Activated CD8-positive, alpha-beta T cell treated with anti-CD3 and anti-CD28 coated beads, Interleukin-2, amount 10 ng/mL, durations not matched to agents 7 days and 5 days (primary cell): ENCODE measurements at regions not wholly inside any gene's neighbourhood (a gene's known extent, or its start where the extent isn't known, plus 50 kb on each side); places are given as distances from the start of the nearest gene placed in this dataset.

Experiments used
- ATAC-seq: fragments of 150-1000 bp; cut with Tn5 transposase; one replicate; pipeline ENCODE4 v1.10.0; 2021; ENCODE audit warnings: moderate library complexity
- CTCF ChIA-PET: fragments of 350-600 bp; sonication (Branson Sonifier 250); formaldehyde crosslinking; loops from one replicate; lab custom pipeline; 2021; ENCODE audit warnings: antibody characterized with exemption; lab: Charles Lee
- POLR2A ChIA-PET: fragments of 350-600 bp; sonication (Branson Sonifier 250); formaldehyde crosslinking; loops from one replicate; lab custom pipeline; 2021; ENCODE audit warnings: antibody characterized with exemption; lab: Charles Lee
- DNase-seq: peaks from one replicate; pipeline ENCODE4 v3.0.0-alpha.2; 2020
- H3K27ac Mint-ChIP-seq: one replicate; pipeline ENCODE4 v1.8.0; 2021; ENCODE audit warnings: mild to moderate bottlenecking, mixed read lengths
- H3K27me3 Mint-ChIP-seq: one replicate; pipeline ENCODE4 v1.8.0; 2021; ENCODE audit warnings: low read depth, mixed read lengths
- H3K36me3 Mint-ChIP-seq: one replicate; pipeline ENCODE4 v1.8.0; 2021; ENCODE audit warnings: low read depth, mixed read lengths
- H3K4me1 Mint-ChIP-seq: one replicate; pipeline ENCODE4 v1.8.0; 2021; ENCODE audit warnings: low read depth, mixed read lengths
- H3K4me3 Mint-ChIP-seq: one replicate; pipeline ENCODE4 v1.8.0; 2021; ENCODE audit warnings: mild to moderate bottlenecking, mixed read lengths
- H3K9me3 Mint-ChIP-seq: one replicate; pipeline ENCODE4 v1.8.0; 2022; ENCODE audit warnings: mixed read lengths; ENCODE audit not compliant: insufficient read depth

DNA sequence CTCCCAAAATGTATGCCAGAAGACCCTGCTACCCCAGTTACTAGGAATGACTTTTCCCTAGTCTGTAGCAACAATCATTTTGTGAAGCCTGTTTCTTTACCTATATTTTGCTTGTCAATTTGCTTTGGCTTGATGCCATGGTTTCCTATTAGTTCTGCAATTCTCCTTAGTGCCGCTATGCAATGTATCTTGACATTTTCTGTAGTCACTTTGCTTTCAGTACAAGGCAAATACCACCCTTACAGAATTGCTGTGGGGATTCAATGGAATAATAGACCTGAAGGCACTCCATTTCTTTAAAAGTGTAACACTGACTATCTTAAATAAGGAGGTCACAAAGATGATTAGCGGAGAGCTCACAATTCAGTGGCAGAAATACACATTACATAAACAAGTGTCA, 291.1 kb downstream of the NR2F1-AS1 start:
- Mint-ChIP-seq H3K27ac (no peak overlapping the region), H3K9me3 (no peaks in the 10 kb centered on the region), H3K4me3 (no peak overlapping the region), H3K36me3 (no peaks in the 10 kb centered on the region), H3K27me3 (no peaks in the 10 kb centered on the region), H3K4me1 (no peaks in the 10 kb centered on the region)
- ChIA-PET POLR2A (no interaction called here), CTCF (no interaction called here)
- ATAC-seq (no peak), DNase-seq (no peak)

DNA sequence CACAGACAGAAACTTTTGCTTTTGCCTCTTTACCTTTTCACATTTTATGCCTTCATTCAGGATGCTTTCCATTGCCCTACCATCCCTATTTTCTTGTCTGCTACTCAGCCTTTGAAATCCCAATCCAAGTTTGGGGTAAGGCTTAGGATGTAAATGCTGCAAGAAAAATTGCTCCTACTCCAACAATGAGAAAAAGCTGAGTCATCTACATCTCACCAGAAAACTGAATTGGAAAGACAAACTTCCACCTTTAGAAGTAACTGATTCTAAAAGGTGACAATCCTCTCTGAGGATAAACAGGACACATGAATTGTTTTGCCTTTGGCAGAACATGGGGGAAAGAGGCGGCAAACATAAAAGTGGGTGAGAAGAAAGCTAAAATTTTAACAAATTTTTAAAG, 295.6 kb downstream of the NR2F1-AS1 start:
- DNase-seq (no peak), ATAC-seq (no peak)
- H3K4me3 Mint-ChIP-seq = no peak overlapping the region
- ChIA-PET POLR2A (no interaction called here), CTCF (no interaction called here)
- H3K36me3 Mint-ChIP-seq = no peaks in the 10 kb centered on the region
- no peak overlapping the region for H3K27ac Mint-ChIP-seq
- no peaks in the 10 kb centered on the region for H3K9me3 Mint-ChIP-seq
- H3K27me3 Mint-ChIP-seq = no peaks in the 10 kb centered on the region
- H3K4me1 Mint-ChIP-seq = no peaks in the 10 kb centered on the region

DNA sequence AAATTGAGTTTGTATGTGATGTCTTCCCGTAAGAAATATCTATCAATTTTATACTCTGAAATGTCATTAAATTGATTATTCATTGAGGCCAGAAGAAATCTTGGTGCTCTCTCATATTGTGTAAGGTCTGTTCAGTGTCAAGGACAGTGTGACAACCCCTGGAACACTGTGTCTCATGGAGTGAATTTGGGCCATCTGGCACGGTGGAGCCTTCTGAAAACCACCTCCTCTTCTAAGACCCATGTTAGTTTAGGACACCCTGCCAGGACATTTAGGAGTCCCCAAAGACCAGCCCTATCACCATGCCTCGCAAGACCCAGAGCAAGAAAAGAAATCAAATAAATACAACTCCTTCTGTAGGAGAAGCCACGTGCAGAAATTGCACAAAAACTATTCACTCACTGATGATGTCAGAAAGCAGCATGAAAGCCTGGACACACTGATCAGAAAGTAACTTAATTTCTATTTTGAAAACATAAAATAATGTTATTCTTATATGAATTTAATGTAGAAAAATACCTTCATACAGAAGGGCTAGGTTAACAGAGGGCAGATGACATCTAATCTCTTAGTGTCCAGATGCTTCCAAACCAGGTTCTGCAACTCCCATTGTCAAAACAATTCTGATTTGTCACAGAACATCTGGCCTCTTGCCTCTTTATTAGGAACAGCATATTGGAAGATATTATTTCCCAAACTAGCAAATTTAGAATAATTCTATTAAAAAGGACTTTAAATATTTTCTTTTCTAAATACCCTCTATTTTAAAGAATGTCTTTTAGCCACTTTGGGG, 298.8 kb downstream of the NR2F1-AS1 start:
- Mint-ChIP-seq H3K27ac (no peak overlapping the region), H3K4me1 (no peaks in the 10 kb centered on the region), H3K36me3 (no peaks in the 10 kb centered on the region), H3K9me3 (no peaks in the 10 kb centered on the region), H3K27me3 (no peaks in the 10 kb centered on the region), H3K4me3 (no peak overlapping the region)
- ATAC-seq (no peak), DNase-seq (no peak)
- ChIA-PET CTCF (no interaction called here), POLR2A (no interaction called here)

DNA sequence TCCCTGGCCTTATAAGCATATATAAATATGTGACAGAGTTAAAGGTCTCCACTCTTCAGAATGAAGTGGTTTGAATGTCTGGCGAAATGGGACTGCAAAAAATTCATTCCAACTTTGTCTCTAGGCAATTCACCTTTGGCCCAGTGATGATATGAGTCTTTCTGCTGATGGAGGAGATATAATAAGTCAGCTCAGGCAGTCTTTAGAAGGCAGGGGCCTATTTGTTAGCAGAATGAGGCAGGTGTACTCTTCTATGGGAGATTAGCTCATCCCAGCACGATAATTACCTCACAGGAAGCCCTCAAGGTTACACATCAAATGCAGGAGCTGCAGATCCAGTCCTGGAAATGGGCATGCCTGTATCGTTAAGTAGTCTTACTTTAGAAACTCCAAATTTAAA, 300.5 kb downstream of the NR2F1-AS1 start:
- DNase-seq (no peak), ATAC-seq (no peak)
- CTCF ChIA-PET = no interaction called here
- no peak overlapping the region for H3K27ac Mint-ChIP-seq
- POLR2A ChIA-PET = no interaction called here
- H3K4me3 Mint-ChIP-seq = no peak overlapping the region
- no peaks in the 10 kb centered on the region for H3K36me3 Mint-ChIP-seq
- no peaks in the 10 kb centered on the region for H3K27me3 Mint-ChIP-seq
- no peaks in the 10 kb centered on the region for H3K9me3 Mint-ChIP-seq
- no peaks in the 10 kb centered on the region for H3K4me1 Mint-ChIP-seq

DNA sequence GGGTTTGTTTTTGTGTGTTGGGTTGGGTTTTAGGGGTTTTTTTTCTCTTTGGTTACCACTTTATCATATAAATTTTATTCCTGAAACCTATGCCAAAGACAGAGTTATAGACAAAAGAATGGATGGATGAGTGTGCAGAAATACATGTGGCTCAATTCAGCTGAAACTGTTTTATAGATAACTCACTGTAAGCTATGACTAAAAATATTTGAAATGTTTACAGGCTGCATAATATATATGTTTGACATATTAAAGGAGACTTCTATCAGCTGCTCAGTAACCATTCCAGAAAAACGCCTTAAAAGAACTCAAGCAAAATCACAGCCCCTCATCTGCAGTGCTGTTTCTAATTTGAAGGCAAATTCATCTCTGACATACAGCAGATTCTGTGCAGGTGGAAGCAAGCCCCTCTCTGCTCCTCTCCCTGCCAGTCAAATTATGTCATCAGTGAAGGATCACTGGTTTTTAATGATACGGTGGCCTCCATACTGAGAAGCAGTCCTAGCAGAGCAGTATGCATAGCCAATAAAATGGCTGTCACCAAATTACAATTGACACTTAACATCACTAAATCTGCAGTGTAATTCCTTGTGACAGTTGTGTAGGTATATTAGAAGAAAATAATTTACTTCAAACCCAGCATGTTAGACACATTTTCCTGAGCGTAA, 301.6 kb downstream of the NR2F1-AS1 start:
- H3K9me3 Mint-ChIP-seq = no peaks in the 10 kb centered on the region
- ChIA-PET POLR2A (no interaction called here), CTCF (no interaction called here)
- no peak for ATAC-seq
- no peaks in the 10 kb centered on the region for H3K27me3 Mint-ChIP-seq
- no peak overlapping the region for H3K4me3 Mint-ChIP-seq
- DNase-seq = no peak
- no peaks in the 10 kb centered on the region for H3K4me1 Mint-ChIP-seq
- H3K27ac Mint-ChIP-seq = no peak overlapping the region
- no peaks in the 10 kb centered on the region for H3K36me3 Mint-ChIP-seq

- Mint-ChIP-seq H3K4me1 (no peaks in the 10 kb centered on the region), H3K4me3 (no peak overlapping the region), H3K36me3 (no peaks in the 10 kb centered on the region), H3K27me3 (no peaks in the 10 kb centered on the region), H3K9me3 (no peaks in the 10 kb centered on the region), H3K27ac (no peak overlapping the region)
- ChIA-PET CTCF (no interaction called here), POLR2A (no interaction called here)
- no peak for DNase-seq
- ATAC-seq = no peak
These were observed 302.1 kb downstream of the NR2F1-AS1 start for GRCh38 chr5:93278896-93279295.

DNA sequence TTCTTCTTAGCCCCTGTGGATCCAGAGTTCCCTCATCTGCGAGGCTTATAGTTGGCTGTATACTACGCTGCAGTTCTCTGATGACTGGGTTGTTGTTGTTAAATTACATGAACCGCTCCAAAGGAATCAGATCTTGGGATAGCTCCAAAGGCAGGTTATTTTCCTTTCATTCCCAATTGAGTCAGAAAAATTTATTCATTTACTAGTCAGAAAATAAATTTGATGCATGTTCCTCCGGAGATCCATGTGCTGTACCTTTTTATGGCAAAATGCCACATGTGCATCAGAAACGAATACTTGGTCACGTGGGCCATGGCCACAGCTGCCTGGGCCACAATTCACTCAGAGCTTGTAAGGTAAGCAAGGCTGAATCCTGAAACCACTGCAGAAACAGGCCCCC, 304.0 kb downstream of the NR2F1-AS1 start:
- POLR2A ChIA-PET = no interaction called here
- H3K4me3 Mint-ChIP-seq = no peak overlapping the region
- no peaks in the 10 kb centered on the region for H3K36me3 Mint-ChIP-seq
- DNase-seq = no peak
- H3K27me3 Mint-ChIP-seq = no peaks in the 10 kb centered on the region
- H3K4me1 Mint-ChIP-seq = no peaks in the 10 kb centered on the region
- ATAC-seq = no peak
- no peaks in the 10 kb centered on the region for H3K9me3 Mint-ChIP-seq
- CTCF ChIA-PET = no interaction called here
- no peak overlapping the region for H3K27ac Mint-ChIP-seq

DNA sequence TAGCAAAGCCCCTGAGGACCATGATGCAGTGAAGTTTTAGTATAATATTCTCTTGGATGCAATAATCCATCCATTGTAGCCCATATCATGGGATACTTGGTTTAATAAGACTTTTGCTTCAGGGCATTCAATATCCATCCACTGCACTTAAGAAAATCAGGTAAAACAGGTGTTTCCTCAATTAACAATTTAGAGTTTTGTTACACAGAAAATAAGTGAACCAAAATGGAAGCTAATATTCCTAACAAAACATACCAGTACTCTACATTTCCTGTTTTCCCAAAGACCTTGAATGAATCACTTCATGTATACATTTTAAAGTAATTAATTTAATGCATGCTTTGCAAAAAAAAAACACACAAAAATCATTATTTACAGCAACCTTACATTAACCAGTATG, 305.6 kb downstream of the NR2F1-AS1 start:
- no peaks in the 10 kb centered on the region for H3K36me3 Mint-ChIP-seq

DNA sequence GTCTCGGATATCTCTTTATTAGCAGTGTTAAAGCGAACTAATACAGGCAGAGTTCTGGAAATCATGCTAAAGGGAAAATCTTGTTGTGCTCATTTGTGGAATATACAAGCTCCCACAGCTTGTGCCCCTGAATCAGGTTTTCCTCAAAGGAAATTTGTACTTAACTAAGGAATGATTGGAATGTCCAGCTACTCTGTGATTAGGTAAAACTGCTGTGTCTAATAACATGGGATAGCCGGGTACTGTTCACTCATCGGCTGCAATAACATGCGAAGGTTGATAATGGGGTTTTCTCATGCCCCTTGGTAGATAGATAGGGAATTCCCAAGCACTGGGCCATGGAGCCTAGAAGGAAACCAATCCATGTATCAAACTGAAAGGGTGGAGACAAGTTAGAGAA, 306.7 kb downstream of the NR2F1-AS1 start:
- ATAC-seq (no peak), DNase-seq (no peak)
- Mint-ChIP-seq H3K4me1 (no peaks in the 10 kb centered on the region), H3K4me3 (no peak overlapping the region), H3K36me3 (no peaks in the 10 kb centered on the region), H3K27ac (no peak overlapping the region), H3K9me3 (no peaks in the 10 kb centered on the region), H3K27me3 (no peaks in the 10 kb centered on the region)
- ChIA-PET CTCF (no interaction called here), POLR2A (no interaction called here)

More for the DNA sequence above, 305.6 kb downstream of the NR2F1-AS1 start:
- H3K4me1 Mint-ChIP-seq = no peaks in the 10 kb centered on the region
- H3K9me3 Mint-ChIP-seq = no peaks in the 10 kb centered on the region
- CTCF ChIA-PET = no interaction called here
- H3K27ac Mint-ChIP-seq = no peak overlapping the region
- DNase-seq (no peak), ATAC-seq (no peak)
- H3K27me3 Mint-ChIP-seq = no peaks in the 10 kb centered on the region
- POLR2A ChIA-PET = no interaction called here
- no peak overlapping the region for H3K4me3 Mint-ChIP-seq

DNA sequence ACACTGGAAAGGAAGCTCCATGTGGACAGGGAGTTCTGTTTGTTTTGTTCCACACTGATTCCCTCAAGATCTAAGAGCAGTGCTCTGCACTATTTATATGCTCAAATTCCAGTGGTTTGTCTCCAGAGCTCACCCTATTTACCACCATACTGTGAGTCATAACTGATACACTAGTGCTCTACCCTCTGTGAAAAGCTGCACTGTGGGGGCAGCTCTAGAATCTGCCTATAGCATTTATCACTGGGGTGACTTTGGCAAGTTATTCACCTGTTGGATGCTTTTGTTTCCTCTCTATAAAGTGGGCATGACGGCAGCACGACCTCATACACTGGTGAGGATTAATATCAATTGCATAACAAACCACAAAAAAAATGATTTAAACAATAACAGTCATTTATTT, 307.8 kb downstream of the NR2F1-AS1 start:
- Mint-ChIP-seq H3K4me1 (no peaks in the 10 kb centered on the region), H3K9me3 (no peaks in the 10 kb centered on the region), H3K36me3 (no peaks in the 10 kb centered on the region), H3K27ac (no peak overlapping the region), H3K4me3 (no peak overlapping the region), H3K27me3 (no peaks in the 10 kb centered on the region)
- ChIA-PET POLR2A (no interaction called here), CTCF (no interaction called here)
- ATAC-seq (no peak), DNase-seq (no peak)

DNA sequence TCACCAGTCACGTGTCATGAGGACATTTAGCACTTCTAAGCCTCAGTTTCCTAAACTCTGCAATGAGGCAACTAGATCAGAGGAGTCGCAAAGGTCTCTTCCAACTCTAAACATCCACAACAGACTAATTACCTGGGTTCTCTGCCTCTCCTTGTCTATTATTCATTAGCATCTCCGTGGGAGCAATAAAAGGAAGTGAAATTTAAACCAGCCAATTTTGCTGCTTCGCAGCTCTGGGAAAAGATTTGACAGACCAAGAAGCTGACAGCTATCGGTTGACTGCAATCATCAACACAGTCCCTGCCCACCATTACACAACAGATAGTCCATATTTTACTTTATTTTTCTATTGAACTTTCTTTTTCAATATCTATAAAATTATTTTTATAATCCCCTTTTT, 308.9 kb downstream of the NR2F1-AS1 start:
- no peak for ATAC-seq
- CTCF ChIA-PET = no interaction called here
- Mint-ChIP-seq H3K4me3 (no peak overlapping the region), H3K27ac (no peak overlapping the region), H3K4me1 (no peaks in the 10 kb centered on the region), H3K36me3 (no peaks in the 10 kb centered on the region), H3K27me3 (no peaks in the 10 kb centered on the region), H3K9me3 (no peaks in the 10 kb centered on the region)
- POLR2A ChIA-PET = no interaction called here
- no peak for DNase-seq

- ChIA-PET CTCF (no interaction called here), POLR2A (no interaction called here)
- DNase-seq (no peak), ATAC-seq (no peak)
- Mint-ChIP-seq H3K36me3 (no peaks in the 10 kb centered on the region), H3K27me3 (no peaks in the 10 kb centered on the region), H3K9me3 (no peaks in the 10 kb centered on the region), H3K27ac (no peak overlapping the region), H3K4me1 (no peaks in the 10 kb centered on the region), H3K4me3 (no peak overlapping the region)
These were observed 313.3 kb downstream of the NR2F1-AS1 start for GRCh38 chr5:93267736-93268135.
